K562 (cell line): ENCODE measurements at regions not wholly inside any gene's neighbourhood (a gene's known extent, or its start where the extent isn't known, plus 50 kb on each side); places are given as distances from the start of the nearest gene placed in this dataset.

ENCODE experiments used
- AFF1 ChIP-seq, 2 experiments: fragments of 450-650 bp; IDR thresholded peaks; 2 replicates each; pipeline ENCODE4 v1.6.1; 2018; ENCODE audit warnings: mild to moderate bottlenecking in 2 of 2, low read depth in 1 of 2; ENCODE audit not compliant: partially characterized antibody in 2 of 2
- BRD4 ChIP-seq: fragments of 200-600 bp; sonication (generic); IDR thresholded peaks from 2 replicates; pipeline ENCODE4 v1.6.1; 2017; ENCODE audit warnings: inconsistent platforms
- C11orf30 ChIP-seq: fragments of 450-650 bp; IDR thresholded peaks from 2 replicates; pipeline ENCODE4 v1.6.1; 2016; ENCODE audit warnings: low read depth, mild to moderate bottlenecking
- CHD1 ChIP-seq: fragments of 200-600 bp; sonication (generic); IDR thresholded peaks from one replicate; pipeline ENCODE4 v1.6.1; 2012; ENCODE audit warnings: mild to moderate bottlenecking, moderate library complexity, low read length, inconsistent platforms
- HCFC1 ChIP-seq: IDR thresholded peaks from 2 replicates; pipeline ENCODE4 v1.6.1; 2012; ENCODE audit warnings: low read depth, low read length, improper control_type of control experiment
- HNRNPL ChIP-seq: fragments of 200-400 bp; formaldehyde crosslinking; IDR thresholded peaks from 2 replicates; pipeline ENCODE4 v1.6.1; 2017; ENCODE audit warnings: low read depth, mild to moderate bottlenecking, low read length
- KLF13 ChIP-seq: fragments of 450-650 bp; IDR thresholded peaks from 2 replicates; pipeline ENCODE4 v1.6.1; 2016; ENCODE audit warnings: missing genetic modification characterization, low read depth, mild to moderate bottlenecking, missing compliant biosample characterization, moderate library complexity, borderline replicate concordance
- LEF1 ChIP-seq: fragments of 450-650 bp; IDR thresholded peaks from 2 replicates; pipeline ENCODE4 v1.6.1; 2016; ENCODE audit warnings: mild to moderate bottlenecking
- RAD21 ChIP-seq, 2 experiments: fragments of 250-450 bp in 1 of 2; fragments of 450-650 bp in 1 of 2; sonication (Bioruptor Pico) in 1 of 2; formaldehyde crosslinking in 1 of 2; IDR thresholded peaks in 1 of 2; conservative IDR thresholded peaks in 1 of 2; 2 replicates each; pipeline versions ENCODE4 v1.4.0 to v1.8.0; 2020 to 2022; ENCODE audit warnings: mild to moderate bottlenecking in 2 of 2, moderate library complexity in 1 of 2
- RFX5 ChIP-seq: IDR thresholded peaks from 2 replicates; pipeline ENCODE4 v1.6.1; 2011; ENCODE audit warnings: low read depth, mild to moderate bottlenecking, improper control_type of control experiment, low read length
- SREBF2 ChIP-seq: sonication (generic); formaldehyde crosslinking; IDR thresholded peaks from 2 replicates; pipeline ENCODE4 v1.4.0; 2020; ENCODE audit warnings: mild to moderate bottlenecking, missing genetic modification reagents
- TAF15 ChIP-seq: fragments of 200-400 bp; formaldehyde crosslinking; IDR thresholded peaks from 2 replicates; pipeline ENCODE4 v1.6.1; 2017; ENCODE audit warnings: mild to moderate bottlenecking, low read depth, low read length, moderate library complexity
- TEAD4 ChIP-seq, 2 experiments: sonication (generic) in 1 of 2; formaldehyde crosslinking in 1 of 2; IDR thresholded peaks; 2 replicates each; pipeline versions ENCODE4 v1.6.1 to v1.8.0; 2012 to 2022; ENCODE audit warnings: borderline replicate concordance in 1 of 2, inconsistent platforms in 1 of 2, low read length in 1 of 2, mild to moderate bottlenecking in 1 of 2, missing genetic modification reagents in 1 of 2
- THRAP3 ChIP-seq: fragments of 450-650 bp; IDR thresholded peaks from 2 replicates; pipeline ENCODE4 v1.6.1; 2016; ENCODE audit warnings: mild to moderate bottlenecking, inconsistent platforms, borderline replicate concordance
- USF2 ChIP-seq: sonication (generic); formaldehyde crosslinking; IDR thresholded peaks from 2 replicates; pipeline ENCODE4 v1.5.0; 2020; ENCODE audit warnings: missing genetic modification reagents
- YY1 ChIP-seq, 3 experiments: IDR thresholded peaks; 2 replicates each; pipeline ENCODE4 v1.6.1; 2011; ENCODE audit warnings: low read length in 2 of 3, mild to moderate bottlenecking in 2 of 3, moderate library complexity in 2 of 3, borderline replicate concordance in 1 of 3, control low read depth in 1 of 3, low read depth in 1 of 3; ENCODE audit not compliant: insufficient read depth in 3 of 3, insufficient replicate concordance in 2 of 3, control insufficient read depth in 1 of 3, insufficient read length in 1 of 3; ENCODE audit errors: extremely low read depth in 1 of 3
- ZNF507 ChIP-seq: conservative IDR thresholded peaks from 2 replicates; pipeline ENCODE4 v1.6.1; 2017; ENCODE audit warnings: missing genetic modification characterization, missing compliant biosample characterization
- ZNF696 ChIP-seq: fragments of 250-450 bp; sonication (Bioruptor Pico); conservative IDR thresholded peaks from 2 replicates; pipeline ENCODE4 v1.4.0; 2020; ENCODE audit warnings: mild to moderate bottlenecking, moderate library complexity
- TF ChIP-seq, protein P1 (sequence below): fragments of 450-650 bp; IDR thresholded peaks from 2 replicates; pipeline ENCODE4 v1.6.1; 2016; ENCODE audit warnings: low read depth, mild to moderate bottlenecking, moderate library complexity

- TF ChIP-seq RAD21 (CRISPR knock-in tag; conservative IDR thresholded peaks at IDR 0.05 in 1 of 2, IDR thresholded peaks at IDR 0.05 in 1 of 2) = no peak
- TF ChIP-seq BRD4 = peak; percentile 55; the same call in 1 of the 2 replicates
- peak; percentile 8; the same call in 1 of the 2 replicates for TF ChIP-seq HNRNPL
- no peak for TF ChIP-seq ZNF696 (CRISPR knock-in tag)
- TF ChIP-seq C11orf30 = no peak
- 0 out of 2 replicates have a peak, but pooled peaks have one; percentile 11 for TF ChIP-seq RFX5
- TF ChIP-seq, protein P1, sequence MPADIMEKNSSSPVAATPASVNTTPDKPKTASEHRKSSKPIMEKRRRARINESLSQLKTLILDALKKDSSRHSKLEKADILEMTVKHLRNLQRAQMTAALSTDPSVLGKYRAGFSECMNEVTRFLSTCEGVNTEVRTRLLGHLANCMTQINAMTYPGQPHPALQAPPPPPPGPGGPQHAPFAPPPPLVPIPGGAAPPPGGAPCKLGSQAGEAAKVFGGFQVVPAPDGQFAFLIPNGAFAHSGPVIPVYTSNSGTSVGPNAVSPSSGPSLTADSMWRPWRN = no peak
- TF ChIP-seq USF2 = peak; percentile 19; the same call in 1 of the 2 replicates
- 0 out of 2 replicates have a peak, but pooled peaks have one; percentile 23 for TF ChIP-seq TAF15
- no peak for TF ChIP-seq ZNF507
- peak in 1 of 3 experiments; percentile 67 for TF ChIP-seq YY1 (IDR thresholded peaks at IDR 0.05; ENCODE audit: borderline replicate concordance in 1 of 3, control insufficient read depth in 1 of 3, extremely low read depth in 1 of 3, insufficient read depth in 3 of 3, insufficient read length in 1 of 3, insufficient replicate concordance in 2 of 3, low read depth in 1 of 3, low read length in 2 of 3)
- peak; percentile 80; the same call in 1 of the 2 replicates for TF ChIP-seq KLF13 (tag)
- TF ChIP-seq AFF1 (IDR thresholded peaks at IDR 0.05; ENCODE audit: low read depth in 1 of 2, partially characterized antibody in 2 of 2) = peak in 1 of 2 experiments; percentile 15
- peak; percentile 90; the same call in 1 of the 2 replicates for TF ChIP-seq SREBF2 (CRISPR knock-in tag)
- peak; percentile 34; the same call in 1 of the 2 replicates for TF ChIP-seq TEAD4 (IDR thresholded peaks at IDR 0.05; ENCODE audit: low read length)
- no peak for TF ChIP-seq TEAD4 (CRISPR knock-in tag; IDR thresholded peaks at IDR 0.05; ENCODE audit: borderline replicate concordance)
- peak; percentile 30; the same call in 1 of the 2 replicates for TF ChIP-seq LEF1
- TF ChIP-seq CHD1 = peak; percentile 99
- TF ChIP-seq THRAP3 = peak; percentile 95
- 0 out of 2 replicates have a peak, but pooled peaks have one; percentile 31 for TF ChIP-seq HCFC1
Measured at GRCh38 chr6:26156850-26157250, 69.6 kb downstream of the HFE start (continued).
